ENCODE measurements at regions not wholly inside any gene's neighbourhood (a gene's known extent, or its start where the extent isn't known, plus 50 kb on each side); places are given as distances from the start of the nearest gene placed in this dataset.

GRCh38 chr3:95387242-95388021 lies 1324.6 kb downstream of the NSUN3 start:
- no peak for TF ChIP-seq CTCF (optimal IDR thresholded peaks at IDR 0.05 in 1 of 3, IDR thresholded peaks at IDR 0.05 in 1 of 3, conservative IDR thresholded peaks at IDR 0.05 in 1 of 3; ENCODE audit: extremely low read depth in 1 of 3, insufficient read depth in 2 of 3, low read length in 3 of 3)
- no peak for TF ChIP-seq EZH2 (IDR thresholded peaks at IDR 0.05; ENCODE audit: low read length)

All from keratinocyte (primary cell).